NCI-H2227 treated with DMSO at 0.1 percent for 48 hours (cell line): ENCODE measurements at regions not wholly inside any gene's neighbourhood (a gene's known extent, or its start where the extent isn't known, plus 50 kb on each side); places are given as distances from the start of the nearest gene placed in this dataset.
A peak's percentile ranks its signal among the peaks of the same experiment; 100 is the strongest.
"Not testable (repeated sequence)": the region's sequence is repeated elsewhere in the genome, so short reads cannot be mapped to it uniquely, and the experiment has no call there.

Experiments used
- DNase-seq: peaks from one replicate; lab custom pipeline; 2025; lab: John Stamatoyannopoulos, UW

DNA sequence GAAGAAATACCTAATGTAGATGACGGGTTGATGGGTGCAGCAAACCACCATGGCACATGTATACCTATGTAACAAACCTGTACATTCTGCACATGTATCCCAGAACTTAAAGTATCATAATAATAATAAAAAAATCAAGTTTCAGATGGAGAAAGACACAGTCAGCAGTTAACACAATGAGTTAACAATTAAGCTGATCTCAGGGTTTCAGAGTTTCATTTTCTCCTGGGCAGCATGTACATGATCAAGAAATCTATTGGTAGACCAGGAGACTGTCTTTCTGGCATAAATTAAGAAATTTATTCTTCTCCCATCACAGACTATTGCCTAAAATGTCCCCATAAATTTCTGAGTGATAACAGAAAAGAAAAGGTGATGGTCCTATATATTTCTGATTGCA, 155.3 kb downstream of the RAD51AP2 start:
- DNase-seq: no peak

DNA sequence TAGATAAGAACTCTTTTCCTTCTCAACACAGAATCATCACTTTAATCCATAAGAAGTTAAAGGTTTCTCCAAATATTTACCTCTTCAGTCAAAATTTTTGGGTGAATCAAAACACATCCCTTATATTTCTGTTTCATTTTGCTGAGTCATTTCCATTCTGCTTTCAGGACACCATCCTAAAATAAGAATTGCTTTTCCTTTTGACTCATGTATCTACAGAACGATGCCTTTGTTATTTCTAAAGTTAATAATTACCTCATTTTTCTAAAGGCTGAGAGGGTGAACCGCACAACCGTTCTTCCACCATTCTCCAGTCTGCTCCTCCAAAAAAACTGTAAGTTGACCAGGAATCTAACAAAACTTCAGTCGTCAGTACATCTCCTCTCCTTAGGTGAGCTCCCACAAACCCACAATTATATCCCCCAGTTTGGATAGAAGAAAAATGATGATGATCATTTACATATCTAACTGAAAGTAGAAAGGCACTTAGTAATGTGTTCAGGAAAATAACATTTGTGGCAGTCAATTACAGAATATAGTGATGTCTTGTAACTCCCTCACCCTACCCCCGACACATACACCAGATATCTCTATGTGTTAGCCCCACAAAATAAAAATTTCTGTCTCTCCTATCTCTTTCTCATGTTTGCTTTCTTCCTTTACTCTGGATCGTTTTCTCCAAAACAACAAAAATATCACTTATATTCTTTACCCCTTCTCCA, 162.5 kb downstream of the RAD51AP2 start:
- DNase-seq: no peak

DNA sequence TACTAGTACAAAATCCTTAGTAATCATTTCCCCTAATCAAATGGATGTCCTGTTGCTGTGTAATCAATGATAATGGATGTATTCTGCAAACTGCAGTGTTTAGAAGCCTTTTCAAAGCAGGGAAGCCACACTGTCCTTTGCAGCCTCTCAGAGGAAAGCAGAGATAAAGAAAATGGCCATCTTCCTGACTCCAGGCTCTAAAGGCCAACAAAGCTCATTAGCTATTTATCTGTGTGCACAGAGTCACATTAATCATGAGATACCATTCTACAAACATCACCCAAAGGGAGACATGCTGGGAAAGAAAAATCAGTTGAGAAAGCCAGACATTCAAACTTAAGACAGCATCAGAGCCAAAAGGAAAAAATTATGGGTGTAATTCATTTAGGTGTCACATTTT, 165.0 kb downstream of the RAD51AP2 start:
- DNase-seq: no peak

DNA sequence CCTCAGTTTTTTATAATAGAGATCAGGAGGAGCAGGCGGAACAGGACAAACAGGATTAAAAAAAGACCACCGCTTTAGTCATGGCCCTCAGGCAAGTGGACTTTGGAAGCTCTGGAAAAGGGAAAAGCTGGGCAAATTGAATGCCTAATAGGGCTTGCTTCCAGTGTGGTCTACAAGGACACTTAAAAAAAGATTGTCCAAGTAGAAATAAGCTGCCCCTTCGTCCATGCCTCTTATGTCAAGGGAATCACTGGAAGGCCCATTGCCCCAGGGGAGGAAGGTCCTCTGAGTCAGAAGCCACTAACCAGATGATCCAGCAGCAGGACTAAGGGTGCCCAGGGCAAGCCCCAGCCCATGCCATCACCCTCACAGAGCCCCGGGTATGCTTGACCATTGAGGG, 175.5 kb downstream of the RAD51AP2 start:
- not testable (repeated sequence) for DNase-seq

DNA sequence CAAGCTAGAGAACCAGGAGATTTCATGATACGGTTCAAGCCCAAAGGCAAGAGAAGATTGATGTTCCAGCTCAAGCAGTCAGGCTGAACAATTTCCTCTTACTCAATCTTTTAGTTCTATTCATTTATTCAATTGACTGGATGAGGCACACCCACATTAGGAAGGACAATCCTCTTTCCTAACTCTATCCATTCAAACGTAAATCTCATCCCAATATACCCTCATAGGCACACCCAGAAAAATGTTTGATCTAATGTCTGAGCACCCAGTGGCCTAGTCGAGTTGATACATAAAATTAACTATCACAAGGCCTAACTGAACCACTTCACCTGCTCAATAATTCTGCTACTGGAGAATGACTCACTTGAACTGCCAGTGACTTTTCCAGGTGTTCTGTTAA, 180.7 kb downstream of the RAD51AP2 start:
- no peak for DNase-seq

DNA sequence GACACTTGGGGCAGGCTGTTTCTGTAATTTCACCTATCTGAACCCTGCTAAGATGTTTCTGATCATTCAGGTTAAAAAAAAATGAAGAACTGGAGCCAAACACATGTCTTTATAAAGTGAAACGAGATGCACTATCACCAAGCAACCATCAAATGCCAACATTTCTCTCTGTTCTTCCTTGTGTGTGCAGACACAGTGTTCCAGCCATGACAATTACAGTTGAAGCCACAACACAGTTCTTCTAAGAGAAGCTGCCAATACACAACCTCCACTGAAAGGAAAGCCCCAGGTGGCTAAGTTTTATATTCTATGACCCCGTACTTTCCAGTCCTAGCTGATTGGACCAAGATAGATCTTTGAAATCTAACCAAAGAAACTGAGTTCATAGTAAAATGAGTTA, 181.8 kb downstream of the RAD51AP2 start:
- DNase-seq: no peak

DNA sequence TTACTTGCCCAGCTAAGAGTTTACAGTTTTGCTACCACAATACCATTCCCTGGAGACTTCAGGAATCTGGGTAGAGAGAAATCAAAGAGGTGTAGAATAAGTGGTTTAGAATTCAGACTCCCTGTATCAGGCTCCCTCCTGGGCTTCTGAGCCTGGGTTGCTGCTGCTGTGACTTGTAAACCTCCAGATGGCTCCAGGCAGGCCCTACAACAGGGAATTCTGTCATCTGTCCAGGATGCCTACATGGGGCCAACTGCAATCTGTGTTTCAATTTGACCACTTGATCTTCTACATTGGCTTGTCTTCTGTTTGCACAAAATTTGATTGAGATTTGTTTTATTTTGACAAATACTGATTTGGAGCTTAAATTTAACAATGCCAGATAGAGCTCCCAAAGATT, 183.9 kb downstream of the RAD51AP2 start:
- DNase-seq: no peak

DNA sequence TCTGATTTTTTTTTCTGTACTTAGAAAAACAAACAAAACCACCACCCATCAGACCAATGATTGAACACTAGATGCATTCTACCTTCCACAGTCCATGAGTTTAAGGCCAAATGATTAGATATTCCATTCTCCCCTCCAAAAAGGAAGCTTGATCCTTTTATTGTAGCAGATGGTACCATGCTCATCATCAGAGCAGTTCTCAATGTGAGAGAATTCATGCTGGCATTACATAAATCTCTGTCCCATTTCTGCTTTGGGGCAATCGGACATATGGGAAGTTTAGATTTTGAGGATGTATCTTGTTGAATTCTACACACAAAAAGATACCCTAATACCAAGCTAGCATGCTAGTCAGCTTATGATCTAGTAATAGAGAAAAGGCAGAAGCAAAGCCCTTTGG, 186.6 kb downstream of the RAD51AP2 start:
- no peak for DNase-seq

DNA sequence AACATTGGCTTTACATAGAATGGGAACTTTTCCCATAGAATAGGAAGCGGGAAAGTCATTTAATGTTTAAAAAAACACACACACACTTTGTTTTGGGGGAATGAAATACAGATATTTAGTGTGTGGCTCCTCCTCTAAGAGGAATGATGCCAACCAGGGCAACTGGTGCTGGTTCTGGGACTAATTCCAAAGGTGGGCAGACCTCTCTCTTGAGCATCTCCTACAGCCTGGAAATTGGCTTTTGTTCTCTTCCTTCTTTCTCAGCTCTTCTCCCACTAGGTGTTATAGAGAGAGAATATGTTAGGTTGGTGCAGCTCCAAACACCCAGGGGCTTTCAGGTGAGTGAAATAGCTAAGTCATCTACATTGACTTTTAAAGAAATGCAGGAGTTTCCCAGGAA, 190.1 kb downstream of the RAD51AP2 start:
- DNase-seq: no peak

DNA sequence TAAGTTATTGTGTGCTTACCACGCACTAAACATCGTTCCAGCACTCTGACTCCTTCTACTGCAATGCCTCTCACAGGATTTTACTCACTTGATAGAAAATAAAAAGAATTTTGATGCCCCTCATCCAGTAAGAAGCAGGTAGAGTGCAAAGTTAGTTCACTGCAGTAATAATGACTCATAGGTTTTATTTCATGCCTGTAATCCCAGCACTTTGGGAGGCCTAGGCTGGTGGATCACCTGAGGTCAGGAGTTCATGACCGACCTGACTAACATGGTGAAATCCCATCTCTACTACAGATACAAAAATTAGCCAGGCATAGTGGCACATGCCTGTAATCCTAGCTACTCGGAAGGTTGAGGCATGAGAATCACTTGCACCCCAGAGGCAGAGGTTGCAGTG, 190.6 kb downstream of the RAD51AP2 start:
- no peak for DNase-seq

DNA sequence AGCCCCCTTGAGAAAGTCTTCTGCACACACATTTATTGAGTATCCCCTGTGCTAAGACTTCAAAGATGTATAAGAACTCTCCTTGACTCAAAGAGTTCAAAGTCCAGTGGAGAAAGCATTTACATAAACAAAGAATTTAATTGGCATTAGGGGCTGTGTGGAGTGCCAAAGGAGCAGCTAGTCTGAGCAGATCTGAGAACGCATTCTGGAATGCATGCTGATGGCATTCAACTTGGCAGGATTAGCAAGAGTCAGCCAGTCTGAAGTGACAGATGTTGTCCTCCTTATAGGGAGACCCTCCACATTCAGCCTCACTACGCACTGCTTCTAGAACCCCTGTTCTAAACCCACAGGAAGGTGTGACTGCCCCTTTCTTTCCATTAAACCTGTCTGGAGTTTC, 191.5 kb downstream of the RAD51AP2 start:
- no peak for DNase-seq

DNA sequence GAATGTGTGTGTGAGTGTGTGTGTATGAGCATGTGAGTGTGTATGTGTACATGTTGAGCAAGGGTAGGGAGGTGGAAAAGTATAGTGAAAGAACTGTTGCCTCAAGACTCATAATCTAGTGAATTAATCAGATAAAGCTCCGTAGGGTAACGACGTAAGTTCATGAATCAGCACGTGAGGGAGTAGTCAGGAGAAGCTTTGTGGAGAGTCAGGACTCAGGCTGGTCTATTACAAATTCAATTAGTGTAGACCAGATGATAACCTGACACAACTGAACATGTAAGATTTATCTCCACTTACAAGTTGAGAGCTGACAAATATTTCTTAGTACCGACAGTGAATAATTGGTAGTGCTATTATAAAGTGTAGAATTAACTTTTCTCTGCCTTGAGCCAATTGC, 194.5 kb downstream of the RAD51AP2 start:
- DNase-seq: no peak

DNA sequence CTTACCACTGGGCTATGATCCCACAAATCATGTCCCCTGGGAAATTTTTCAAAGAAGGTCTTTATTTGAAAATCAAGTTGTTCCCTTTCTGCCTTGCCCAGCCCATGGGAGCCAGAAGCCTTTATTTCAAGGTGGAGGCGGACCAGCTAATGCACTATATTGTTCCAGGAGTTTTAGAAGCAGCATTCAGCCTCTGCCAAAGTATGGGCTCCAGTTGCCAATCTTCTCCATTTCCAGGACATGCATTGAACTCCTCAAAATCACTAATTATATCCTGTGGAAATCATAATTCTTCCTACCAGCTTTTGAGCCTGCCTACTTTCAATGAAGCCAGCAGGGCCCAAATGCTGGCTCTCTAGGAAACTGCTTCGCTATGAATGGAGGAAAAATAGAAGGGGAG, 195.8 kb downstream of the RAD51AP2 start:
- DNase-seq: no peak

DNA sequence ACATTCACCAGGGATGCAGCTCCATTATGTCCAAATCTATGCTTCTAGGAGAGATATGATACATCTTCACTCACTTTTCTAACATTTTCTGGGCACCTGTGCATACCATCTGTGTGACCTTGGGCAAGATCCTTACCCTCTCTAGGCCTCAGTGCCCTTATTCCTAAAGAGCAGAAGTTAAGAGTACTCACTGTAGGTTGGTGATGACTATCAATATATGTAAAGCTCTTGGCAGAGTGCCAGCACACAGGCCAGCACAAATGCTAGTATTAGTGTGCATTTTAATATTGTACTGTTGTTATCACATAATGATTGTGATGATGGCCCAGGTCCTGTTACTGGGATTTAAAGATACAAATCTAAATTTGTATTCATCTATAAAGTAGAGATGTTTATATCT, 199.2 kb downstream of the RAD51AP2 start:
- no peak for DNase-seq

DNA sequence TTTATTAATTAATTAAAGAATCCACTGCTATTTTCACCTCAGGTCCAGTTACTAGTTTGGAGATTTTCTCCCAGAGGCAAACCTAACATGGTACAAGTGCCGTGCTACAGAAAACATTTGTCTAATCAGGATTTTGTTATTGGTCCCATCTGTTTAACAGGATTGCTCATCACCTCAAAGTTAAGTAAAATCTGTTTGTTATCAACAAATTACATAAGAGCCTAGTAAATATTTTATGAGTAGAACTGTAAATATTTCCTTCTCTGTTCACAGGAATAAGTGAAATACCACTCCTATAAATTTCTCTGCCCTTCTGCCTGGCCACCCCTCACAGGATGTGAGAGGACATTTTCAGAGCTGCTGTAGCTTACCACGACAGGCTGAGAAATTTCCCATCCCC, 200.2 kb downstream of the RAD51AP2 start:
- DNase-seq: no peak

DNA sequence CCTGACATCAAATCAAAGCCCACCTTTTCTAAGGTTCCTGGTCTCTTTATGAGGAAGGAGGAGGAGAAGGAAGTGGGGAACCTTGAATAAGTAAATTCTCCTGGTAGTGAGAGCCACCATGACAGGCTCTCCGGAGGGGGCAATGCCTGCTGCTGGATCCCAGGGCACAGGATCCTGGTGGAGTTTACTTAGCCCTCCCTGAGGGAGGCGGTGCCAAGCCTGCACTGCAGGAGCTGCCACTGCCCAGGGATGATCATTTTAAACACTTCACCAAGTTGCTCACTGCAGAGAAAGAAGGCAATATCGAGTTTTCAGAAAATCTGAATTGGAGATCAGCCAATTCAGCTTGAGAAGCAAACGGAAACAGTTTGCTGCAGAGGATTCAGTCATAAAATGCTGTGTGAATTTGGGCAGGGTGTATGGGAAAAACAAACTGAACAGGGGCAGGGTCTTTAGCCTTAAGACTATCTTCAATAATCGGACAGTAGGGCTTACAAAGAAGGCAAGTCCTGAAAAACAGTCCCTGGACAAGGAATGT, 200.7 kb downstream of the RAD51AP2 start:
- DNase-seq: no peak

DNA sequence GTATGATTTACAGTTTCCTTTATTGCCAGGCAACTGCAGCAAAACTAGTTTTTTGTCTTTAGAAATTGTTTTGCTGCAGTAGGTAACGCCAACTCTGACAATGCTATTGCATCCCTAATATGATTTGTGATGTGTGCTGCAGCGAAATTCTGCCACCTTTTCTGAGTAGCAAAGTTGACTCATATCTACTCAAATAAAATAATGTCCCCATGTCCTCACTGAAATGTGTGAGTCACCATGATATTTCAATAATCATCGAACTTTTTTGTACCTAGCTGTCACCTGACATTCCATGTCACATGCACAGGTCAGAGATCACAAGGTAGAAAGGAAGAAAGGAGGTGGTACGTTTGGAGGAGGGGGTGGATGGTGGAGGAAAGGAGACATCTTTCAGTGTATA, 205.0 kb downstream of the RAD51AP2 start:
- no peak for DNase-seq

DNA sequence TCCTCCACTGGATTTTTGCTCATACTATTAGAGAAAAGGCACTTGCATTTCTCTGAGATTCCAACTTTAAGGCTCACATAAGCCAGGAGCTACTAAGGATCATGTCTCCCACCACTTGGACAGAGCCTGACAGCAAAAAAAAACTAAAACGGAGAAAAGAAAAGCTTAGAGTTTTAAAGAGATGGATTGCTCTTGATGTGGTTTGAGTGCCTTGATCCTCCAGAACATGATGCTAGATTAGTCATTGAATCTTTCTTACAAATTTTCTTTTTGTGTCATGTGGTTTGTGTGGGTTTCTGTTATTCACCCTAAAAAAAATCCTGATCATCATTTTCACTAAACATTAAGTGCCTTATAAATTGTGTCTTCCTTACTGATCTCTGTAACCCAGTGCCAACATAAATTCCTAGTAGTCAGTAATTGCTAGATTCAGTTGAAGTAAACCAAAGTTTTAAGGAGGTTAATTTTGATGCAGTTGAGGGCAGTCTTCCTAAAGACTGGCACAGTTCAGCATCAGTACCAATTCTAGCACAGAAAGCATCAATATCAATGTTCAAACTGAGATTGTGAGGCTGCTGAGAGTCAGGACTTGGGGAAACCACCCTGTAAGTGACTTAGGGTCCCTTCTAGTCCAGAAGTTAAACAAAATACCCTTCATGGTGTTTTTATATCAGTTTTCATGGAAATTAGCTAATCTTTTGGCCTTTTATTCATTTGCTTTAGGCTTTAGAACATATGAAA, 206.3 kb downstream of the RAD51AP2 start:
- DNase-seq: no peak

DNA sequence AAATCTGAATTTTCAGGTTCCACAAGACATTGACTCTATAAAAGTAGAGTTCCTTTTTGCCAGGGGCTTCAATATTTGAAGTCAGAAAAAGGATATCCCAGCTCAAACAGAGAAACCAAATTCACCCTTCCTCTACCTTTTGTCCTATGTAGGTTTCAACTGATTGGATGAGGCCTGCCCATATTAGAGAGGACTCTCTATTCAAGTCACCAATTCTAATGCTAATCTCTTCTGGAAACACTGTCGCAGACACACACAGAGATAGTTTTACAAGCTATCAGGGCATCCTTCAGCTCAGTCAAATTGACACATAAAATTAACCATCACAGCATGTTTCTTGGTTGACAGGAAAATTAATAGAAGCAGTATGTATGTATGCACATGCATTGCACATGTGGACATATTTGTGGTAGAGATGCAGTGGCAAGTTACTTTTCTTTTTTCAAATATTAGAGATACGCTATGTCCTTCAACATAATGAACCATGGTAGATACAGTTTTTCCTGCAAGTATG, 207.1 kb downstream of the RAD51AP2 start:
- no peak for DNase-seq

DNA sequence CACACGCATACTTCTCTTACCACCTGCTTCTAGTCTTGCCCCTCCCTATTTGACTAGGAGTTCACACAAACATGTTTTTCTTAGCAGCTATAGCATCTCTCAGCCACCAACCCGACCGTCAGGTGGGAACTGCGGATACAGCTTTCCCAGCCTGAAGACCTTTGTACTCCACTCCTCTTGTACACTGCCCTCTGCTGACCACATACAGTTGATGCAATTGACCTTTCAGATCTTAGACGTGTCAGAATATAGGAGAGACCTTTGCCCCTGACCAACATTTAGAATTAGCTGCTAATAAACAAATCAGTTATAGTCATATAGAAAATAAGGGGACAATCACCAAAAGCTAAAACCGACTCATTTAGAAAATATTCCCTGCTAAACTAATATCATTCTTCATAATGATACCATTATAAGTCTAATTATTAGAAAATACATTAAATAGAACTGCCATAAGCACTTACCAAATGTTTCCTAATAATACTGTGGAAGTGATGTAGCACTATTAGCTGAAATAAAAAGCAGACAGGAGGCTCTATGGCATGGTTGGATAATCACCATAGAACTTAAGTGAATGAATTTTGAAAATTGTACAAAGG, 208.4 kb downstream of the RAD51AP2 start:
- peak; percentile 43 for DNase-seq

DNA sequence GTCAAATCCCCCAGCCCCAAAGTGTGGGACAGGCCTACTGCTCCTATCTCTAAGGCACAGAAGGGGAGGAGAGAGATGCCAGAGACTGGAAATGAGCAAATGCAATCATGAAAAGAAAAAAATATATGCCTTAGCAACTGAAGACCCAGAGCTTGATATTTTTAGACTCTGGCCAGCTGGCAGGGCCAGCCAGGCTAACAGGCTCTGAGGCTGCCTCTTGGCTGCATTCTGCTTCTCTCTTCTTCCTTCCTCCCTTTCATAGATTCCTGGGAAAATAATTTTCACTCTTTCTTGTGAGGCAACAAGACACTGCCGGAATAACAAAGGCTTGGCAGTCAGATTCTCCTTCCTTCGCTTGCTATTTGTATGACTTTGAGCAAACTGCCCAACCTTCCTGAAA, 209.1 kb downstream of the RAD51AP2 start:
- no peak for DNase-seq

DNA sequence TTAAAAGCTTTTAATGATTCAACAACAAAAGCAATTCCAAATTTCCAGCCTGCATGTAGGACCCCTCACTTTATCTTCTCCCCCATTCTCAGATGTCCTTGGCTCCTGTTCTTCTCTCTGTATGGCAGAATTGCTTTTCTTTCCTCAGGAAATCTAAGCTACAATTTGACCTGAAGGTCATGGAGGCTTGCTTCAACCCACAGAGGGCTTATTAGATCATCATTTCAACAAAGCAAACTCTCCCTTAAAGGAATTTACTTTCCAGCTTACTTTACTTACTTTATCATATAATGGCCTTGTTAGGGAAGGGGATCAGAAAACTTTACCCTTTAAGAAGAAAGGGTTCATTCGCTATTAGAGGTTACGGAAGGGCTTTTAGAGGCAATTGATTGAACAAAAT, 211.5 kb downstream of the RAD51AP2 start:
- no peak for DNase-seq

DNA sequence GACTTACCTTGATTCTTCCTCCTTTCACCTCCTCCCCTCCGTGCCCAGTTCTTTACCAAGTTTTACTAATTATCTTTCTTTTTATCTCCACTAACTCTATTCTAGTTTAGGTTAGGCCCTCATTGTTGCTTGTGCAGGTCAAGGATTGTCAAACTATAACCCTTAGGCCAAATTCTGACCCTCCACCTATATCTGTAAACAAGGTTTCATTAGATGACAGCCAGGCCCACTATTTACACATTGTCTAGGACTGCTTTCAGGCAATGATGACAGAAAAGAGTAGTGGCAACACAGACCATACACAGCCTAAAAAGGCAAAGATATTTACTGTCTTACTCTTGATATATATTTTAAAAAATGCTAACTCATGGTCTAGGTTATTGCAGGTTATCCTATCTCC, 212.0 kb downstream of the RAD51AP2 start:
- DNase-seq: no peak
